ENCODE measurements at regions not wholly inside any gene's neighbourhood (a gene's known extent, or its start where the extent isn't known, plus 50 kb on each side); places are given as distances from the start of the nearest gene placed in this dataset.

DNA sequence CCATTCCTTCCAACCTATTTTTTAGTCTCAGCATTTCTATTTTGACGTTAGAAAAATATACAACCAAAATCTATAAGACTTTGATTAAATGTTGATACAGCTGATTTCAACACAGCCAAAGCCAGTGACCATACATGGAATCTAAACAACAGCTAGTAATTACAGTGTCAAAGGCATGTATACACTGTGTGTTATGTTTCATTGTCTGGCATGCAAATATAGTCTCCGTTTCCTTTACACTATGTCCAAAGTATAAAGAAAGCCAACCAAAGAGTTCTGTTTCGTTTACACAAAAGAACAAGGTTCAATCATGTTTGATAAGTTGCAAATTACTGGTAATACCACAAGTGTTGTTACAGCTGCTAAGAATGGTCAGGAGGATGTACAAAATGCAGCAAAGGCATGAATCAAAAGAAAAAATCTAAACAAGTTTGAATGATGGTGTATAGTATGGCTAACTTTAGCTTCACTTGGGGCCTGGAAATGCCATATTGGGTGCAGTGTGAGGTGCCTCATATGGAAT is 268.3 kb upstream of the FERD3L start:
- no peaks in the 10 kb centered on the region for H3K36me3 Mint-ChIP-seq
- ATAC-seq, result no peak; the same call in 1 of the 2 replicates
- TF ChIP-seq, protein P1, sequence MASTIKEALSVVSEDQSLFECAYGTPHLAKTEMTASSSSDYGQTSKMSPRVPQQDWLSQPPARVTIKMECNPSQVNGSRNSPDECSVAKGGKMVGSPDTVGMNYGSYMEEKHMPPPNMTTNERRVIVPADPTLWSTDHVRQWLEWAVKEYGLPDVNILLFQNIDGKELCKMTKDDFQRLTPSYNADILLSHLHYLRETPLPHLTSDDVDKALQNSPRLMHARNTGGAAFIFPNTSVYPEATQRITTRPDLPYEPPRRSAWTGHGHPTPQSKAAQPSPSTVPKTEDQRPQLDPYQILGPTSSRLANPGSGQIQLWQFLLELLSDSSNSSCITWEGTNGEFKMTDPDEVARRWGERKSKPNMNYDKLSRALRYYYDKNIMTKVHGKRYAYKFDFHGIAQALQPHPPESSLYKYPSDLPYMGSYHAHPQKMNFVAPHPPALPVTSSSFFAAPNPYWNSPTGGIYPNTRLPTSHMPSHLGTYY (CRISPR knock-in tag; IDR thresholded peaks at IDR 0.05), result no peak
- no peak for TF ChIP-seq NFYB (CRISPR knock-in tag; conservative IDR thresholded peaks at IDR 0.05; ENCODE audit: low read depth)
- TF ChIP-seq, protein P2, sequence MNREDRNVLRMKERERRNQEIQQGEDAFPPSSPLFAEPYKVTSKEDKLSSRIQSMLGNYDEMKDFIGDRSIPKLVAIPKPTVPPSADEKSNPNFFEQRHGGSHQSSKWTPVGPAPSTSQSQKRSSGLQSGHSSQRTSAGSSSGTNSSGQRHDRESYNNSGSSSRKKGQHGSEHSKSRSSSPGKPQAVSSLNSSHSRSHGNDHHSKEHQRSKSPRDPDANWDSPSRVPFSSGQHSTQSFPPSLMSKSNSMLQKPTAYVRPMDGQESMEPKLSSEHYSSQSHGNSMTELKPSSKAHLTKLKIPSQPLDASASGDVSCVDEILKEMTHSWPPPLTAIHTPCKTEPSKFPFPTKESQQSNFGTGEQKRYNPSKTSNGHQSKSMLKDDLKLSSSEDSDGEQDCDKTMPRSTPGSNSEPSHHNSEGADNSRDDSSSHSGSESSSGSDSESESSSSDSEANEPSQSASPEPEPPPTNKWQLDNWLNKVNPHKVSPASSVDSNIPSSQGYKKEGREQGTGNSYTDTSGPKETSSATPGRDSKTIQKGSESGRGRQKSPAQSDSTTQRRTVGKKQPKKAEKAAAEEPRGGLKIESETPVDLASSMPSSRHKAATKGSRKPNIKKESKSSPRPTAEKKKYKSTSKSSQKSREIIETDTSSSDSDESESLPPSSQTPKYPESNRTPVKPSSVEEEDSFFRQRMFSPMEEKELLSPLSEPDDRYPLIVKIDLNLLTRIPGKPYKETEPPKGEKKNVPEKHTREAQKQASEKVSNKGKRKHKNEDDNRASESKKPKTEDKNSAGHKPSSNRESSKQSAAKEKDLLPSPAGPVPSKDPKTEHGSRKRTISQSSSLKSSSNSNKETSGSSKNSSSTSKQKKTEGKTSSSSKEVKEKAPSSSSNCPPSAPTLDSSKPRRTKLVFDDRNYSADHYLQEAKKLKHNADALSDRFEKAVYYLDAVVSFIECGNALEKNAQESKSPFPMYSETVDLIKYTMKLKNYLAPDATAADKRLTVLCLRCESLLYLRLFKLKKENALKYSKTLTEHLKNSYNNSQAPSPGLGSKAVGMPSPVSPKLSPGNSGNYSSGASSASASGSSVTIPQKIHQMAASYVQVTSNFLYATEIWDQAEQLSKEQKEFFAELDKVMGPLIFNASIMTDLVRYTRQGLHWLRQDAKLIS (CRISPR knock-in tag; IDR thresholded peaks at IDR 0.05; ENCODE audit: borderline replicate concordance), result no peak
- TF ChIP-seq, protein P3, sequence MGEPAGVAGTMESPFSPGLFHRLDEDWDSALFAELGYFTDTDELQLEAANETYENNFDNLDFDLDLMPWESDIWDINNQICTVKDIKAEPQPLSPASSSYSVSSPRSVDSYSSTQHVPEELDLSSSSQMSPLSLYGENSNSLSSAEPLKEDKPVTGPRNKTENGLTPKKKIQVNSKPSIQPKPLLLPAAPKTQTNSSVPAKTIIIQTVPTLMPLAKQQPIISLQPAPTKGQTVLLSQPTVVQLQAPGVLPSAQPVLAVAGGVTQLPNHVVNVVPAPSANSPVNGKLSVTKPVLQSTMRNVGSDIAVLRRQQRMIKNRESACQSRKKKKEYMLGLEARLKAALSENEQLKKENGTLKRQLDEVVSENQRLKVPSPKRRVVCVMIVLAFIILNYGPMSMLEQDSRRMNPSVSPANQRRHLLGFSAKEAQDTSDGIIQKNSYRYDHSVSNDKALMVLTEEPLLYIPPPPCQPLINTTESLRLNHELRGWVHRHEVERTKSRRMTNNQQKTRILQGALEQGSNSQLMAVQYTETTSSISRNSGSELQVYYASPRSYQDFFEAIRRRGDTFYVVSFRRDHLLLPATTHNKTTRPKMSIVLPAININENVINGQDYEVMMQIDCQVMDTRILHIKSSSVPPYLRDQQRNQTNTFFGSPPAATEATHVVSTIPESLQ (CRISPR knock-in tag; IDR thresholded peaks at IDR 0.05), result no peak
- TF ChIP-seq RORB (CRISPR knock-in tag; IDR thresholded peaks at IDR 0.05), result no peak
- no peak for TF ChIP-seq ZNF232 (CRISPR knock-in tag; IDR thresholded peaks at IDR 0.05)
- TF ChIP-seq, protein P4, sequence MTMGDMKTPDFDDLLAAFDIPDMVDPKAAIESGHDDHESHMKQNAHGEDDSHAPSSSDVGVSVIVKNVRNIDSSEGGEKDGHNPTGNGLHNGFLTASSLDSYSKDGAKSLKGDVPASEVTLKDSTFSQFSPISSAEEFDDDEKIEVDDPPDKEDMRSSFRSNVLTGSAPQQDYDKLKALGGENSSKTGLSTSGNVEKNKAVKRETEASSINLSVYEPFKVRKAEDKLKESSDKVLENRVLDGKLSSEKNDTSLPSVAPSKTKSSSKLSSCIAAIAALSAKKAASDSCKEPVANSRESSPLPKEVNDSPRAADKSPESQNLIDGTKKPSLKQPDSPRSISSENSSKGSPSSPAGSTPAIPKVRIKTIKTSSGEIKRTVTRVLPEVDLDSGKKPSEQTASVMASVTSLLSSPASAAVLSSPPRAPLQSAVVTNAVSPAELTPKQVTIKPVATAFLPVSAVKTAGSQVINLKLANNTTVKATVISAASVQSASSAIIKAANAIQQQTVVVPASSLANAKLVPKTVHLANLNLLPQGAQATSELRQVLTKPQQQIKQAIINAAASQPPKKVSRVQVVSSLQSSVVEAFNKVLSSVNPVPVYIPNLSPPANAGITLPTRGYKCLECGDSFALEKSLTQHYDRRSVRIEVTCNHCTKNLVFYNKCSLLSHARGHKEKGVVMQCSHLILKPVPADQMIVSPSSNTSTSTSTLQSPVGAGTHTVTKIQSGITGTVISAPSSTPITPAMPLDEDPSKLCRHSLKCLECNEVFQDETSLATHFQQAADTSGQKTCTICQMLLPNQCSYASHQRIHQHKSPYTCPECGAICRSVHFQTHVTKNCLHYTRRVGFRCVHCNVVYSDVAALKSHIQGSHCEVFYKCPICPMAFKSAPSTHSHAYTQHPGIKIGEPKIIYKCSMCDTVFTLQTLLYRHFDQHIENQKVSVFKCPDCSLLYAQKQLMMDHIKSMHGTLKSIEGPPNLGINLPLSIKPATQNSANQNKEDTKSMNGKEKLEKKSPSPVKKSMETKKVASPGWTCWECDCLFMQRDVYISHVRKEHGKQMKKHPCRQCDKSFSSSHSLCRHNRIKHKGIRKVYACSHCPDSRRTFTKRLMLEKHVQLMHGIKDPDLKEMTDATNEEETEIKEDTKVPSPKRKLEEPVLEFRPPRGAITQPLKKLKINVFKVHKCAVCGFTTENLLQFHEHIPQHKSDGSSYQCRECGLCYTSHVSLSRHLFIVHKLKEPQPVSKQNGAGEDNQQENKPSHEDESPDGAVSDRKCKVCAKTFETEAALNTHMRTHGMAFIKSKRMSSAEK (CRISPR knock-in tag; IDR thresholded peaks at IDR 0.05; ENCODE audit: borderline replicate concordance), result no peak
- TF ChIP-seq, protein P5, sequence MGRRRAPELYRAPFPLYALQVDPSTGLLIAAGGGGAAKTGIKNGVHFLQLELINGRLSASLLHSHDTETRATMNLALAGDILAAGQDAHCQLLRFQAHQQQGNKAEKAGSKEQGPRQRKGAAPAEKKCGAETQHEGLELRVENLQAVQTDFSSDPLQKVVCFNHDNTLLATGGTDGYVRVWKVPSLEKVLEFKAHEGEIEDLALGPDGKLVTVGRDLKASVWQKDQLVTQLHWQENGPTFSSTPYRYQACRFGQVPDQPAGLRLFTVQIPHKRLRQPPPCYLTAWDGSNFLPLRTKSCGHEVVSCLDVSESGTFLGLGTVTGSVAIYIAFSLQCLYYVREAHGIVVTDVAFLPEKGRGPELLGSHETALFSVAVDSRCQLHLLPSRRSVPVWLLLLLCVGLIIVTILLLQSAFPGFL (CRISPR knock-in tag; IDR thresholded peaks at IDR 0.05; ENCODE audit: borderline replicate concordance), result no peak
- TF ChIP-seq ETV6 (CRISPR knock-in tag; IDR thresholded peaks at IDR 0.05), result no peak
- TF ChIP-seq, protein P6, sequence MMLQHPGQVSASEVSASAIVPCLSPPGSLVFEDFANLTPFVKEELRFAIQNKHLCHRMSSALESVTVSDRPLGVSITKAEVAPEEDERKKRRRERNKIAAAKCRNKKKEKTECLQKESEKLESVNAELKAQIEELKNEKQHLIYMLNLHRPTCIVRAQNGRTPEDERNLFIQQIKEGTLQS (CRISPR knock-in tag; conservative IDR thresholded peaks at IDR 0.05), result no peak
- TF ChIP-seq ZNF396 (CRISPR knock-in tag; IDR thresholded peaks at IDR 0.05; ENCODE audit: borderline replicate concordance), result no peak
- no peak for TF ChIP-seq SMAD3 (CRISPR knock-in tag; IDR thresholded peaks at IDR 0.05; ENCODE audit: borderline replicate concordance)
- no peak for TF ChIP-seq TEAD1 (CRISPR knock-in tag; IDR thresholded peaks at IDR 0.05)
- TF ChIP-seq ATF1 (CRISPR knock-in tag; IDR thresholded peaks at IDR 0.05), result no peak
- no peak for TF ChIP-seq TP53 (CRISPR knock-in tag; IDR thresholded peaks at IDR 0.05)
- TF ChIP-seq, protein P7, sequence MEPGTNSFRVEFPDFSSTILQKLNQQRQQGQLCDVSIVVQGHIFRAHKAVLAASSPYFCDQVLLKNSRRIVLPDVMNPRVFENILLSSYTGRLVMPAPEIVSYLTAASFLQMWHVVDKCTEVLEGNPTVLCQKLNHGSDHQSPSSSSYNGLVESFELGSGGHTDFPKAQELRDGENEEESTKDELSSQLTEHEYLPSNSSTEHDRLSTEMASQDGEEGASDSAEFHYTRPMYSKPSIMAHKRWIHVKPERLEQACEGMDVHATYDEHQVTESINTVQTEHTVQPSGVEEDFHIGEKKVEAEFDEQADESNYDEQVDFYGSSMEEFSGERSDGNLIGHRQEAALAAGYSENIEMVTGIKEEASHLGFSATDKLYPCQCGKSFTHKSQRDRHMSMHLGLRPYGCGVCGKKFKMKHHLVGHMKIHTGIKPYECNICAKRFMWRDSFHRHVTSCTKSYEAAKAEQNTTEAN (CRISPR knock-in tag; IDR thresholded peaks at IDR 0.05), result no peak
- TF ChIP-seq, protein P8, sequence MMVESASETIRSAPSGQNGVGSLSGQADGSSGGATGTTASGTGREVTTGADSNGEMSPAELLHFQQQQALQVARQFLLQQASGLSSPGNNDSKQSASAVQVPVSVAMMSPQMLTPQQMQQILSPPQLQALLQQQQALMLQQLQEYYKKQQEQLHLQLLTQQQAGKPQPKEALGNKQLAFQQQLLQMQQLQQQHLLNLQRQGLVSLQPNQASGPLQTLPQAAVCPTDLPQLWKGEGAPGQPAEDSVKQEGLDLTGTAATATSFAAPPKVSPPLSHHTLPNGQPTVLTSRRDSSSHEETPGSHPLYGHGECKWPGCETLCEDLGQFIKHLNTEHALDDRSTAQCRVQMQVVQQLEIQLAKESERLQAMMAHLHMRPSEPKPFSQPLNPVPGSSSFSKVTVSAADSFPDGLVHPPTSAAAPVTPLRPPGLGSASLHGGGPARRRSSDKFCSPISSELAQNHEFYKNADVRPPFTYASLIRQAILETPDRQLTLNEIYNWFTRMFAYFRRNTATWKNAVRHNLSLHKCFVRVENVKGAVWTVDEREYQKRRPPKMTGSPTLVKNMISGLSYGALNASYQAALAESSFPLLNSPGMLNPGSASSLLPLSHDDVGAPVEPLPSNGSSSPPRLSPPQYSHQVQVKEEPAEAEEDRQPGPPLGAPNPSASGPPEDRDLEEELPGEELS (CRISPR knock-in tag; IDR thresholded peaks at IDR 0.05), result no peak
- no peak for TF ChIP-seq GABPB1 (CRISPR knock-in tag; IDR thresholded peaks at IDR 0.05)
- no peak for TF ChIP-seq NR2C2 (CRISPR knock-in tag; IDR thresholded peaks at IDR 0.05)
- TF ChIP-seq, protein P9, sequence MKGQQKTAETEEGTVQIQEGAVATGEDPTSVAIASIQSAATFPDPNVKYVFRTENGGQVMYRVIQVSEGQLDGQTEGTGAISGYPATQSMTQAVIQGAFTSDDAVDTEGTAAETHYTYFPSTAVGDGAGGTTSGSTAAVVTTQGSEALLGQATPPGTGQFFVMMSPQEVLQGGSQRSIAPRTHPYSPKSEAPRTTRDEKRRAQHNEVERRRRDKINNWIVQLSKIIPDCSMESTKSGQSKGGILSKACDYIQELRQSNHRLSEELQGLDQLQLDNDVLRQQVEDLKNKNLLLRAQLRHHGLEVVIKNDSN (CRISPR knock-in tag; IDR thresholded peaks at IDR 0.05), result no peak
- H3K4me1 Mint-ChIP-seq, result peaks cover 33% of the 10 kb centered on the region
- no peak overlapping the region; the same call in 1 of the 2 replicates for H3K27ac Mint-ChIP-seq
- H3K4me3 Mint-ChIP-seq, result no peak overlapping the region
- H3K9me3 Mint-ChIP-seq, result no peaks in the 10 kb centered on the region
- no peak for DNase-seq (ENCODE audit: low spot score)
- ChIA-PET POLR2A (no interaction called here), CTCF (no interaction called here)
- H3K27me3 Mint-ChIP-seq (ENCODE audit: low read depth), result no peaks in the 10 kb centered on the region
